ENCODE measurements at regions not wholly inside any gene's neighbourhood (a gene's known extent, or its start where the extent isn't known, plus 50 kb on each side); places are given as distances from the start of the nearest gene placed in this dataset.

DNA sequence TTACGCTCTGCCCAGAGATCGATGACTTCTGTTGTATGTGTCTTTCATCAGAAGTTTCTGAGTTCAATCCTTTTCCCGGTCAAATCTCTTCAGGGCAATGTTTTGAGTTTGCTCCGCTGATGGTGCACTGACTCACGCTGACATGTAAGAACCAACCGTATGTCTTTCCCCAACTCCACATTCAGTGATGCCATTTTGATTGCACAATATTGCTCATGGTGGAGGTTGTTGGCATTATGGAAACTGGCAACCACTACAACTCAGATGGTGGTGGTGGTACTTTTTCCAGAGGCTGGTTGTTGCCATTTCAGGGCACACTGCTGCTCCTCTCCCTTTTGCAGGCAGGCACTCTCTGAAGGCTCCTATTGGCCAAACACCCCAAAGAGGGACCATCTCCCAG is 751.5 kb downstream of the DCDC2C start:
- H3K4me2 ChIP-seq (ENCODE audit: control insufficient read depth, insufficient read depth) = no peak overlapping the region
- in situ Hi-C loops (cut with MboI) = no loop called here
- H3K79me2 ChIP-seq (ENCODE audit: control insufficient read depth, insufficient read depth, low read length) = no peaks in the 10 kb centered on the region
- H3K27me3 ChIP-seq (replicated peaks in 1 of 2; ENCODE audit: control insufficient read depth in 2 of 2, insufficient read depth in 2 of 2, low read length in 1 of 2) = no peaks in the 10 kb centered on the region
- no peak overlapping the region for H2AFZ ChIP-seq (ENCODE audit: control insufficient read depth, low read depth, low read length)
- FAIRE-seq = no peak
- intact Hi-C loops (cut with micrococcal nuclease; ENCODE audit: unreplicated experiment) = no loop called here
- H3K9ac ChIP-seq (ENCODE audit: control insufficient read depth, insufficient read depth, low read length) = no peak overlapping the region
- BruUV-seq (replicated peaks) = no TSS peak
- CTCF ChIA-PET = no interaction called here
- POLR2A ChIA-PET = no interaction called here
- no peaks in the 10 kb centered on the region for H4K20me1 ChIP-seq (ENCODE audit: control insufficient read depth, insufficient read depth)
- H3K36me3 ChIP-seq (ENCODE audit: control insufficient read depth in 2 of 2, insufficient read depth in 2 of 2, low read length in 1 of 2) = no peaks in the 10 kb centered on the region
- no peak for ATAC-seq
- no peaks in the 10 kb centered on the region for H3K4me1 ChIP-seq (ENCODE audit: control insufficient read depth, insufficient read depth, low read length)
- TF ChIP-seq YBX1 (IDR thresholded peaks at IDR 0.05) (no peak), RUNX3 (IDR thresholded peaks at IDR 0.05; ENCODE audit: low read length) (no peak)
- H3K9me3 ChIP-seq (replicated peaks; ENCODE audit: control insufficient read depth, insufficient read depth, low read length) = no peaks in the 10 kb centered on the region
- 42% methylated on average over 6 of the region's 6 CpGs for WGBS (ENCODE audit: insufficient coverage, insufficient replicate concordance, low lambda C conversion rate, missing lambda C conversion rate)
- SMC1A ChIA-PET (ENCODE audit: uncharacterized antibody, unreplicated experiment) = no interaction called here
- DNase-seq (ENCODE audit: low read depth, low spot score) = no peak
- RAD21 ChIA-PET (ENCODE audit: unreplicated experiment) = no interaction called here
- no peak overlapping the region for H3K4me3 ChIP-seq
- H3K27ac ChIP-seq (ENCODE audit: control insufficient read depth, insufficient read depth) = no peak overlapping the region

GRCh38 chr2:4455486-4456155 is 752.2 kb downstream of the DCDC2C start:
- Histone ChIP-seq H3K27me3 (replicated peaks in 1 of 2; ENCODE audit: control insufficient read depth in 2 of 2, insufficient read depth in 2 of 2, low read length in 1 of 2) (no peaks in the 10 kb centered on the region), H4K20me1 (ENCODE audit: control insufficient read depth, insufficient read depth) (no peaks in the 10 kb centered on the region), H3K4me3 (no peak overlapping the region), H3K79me2 (ENCODE audit: control insufficient read depth, insufficient read depth, low read length) (no peaks in the 10 kb centered on the region), H3K9ac (ENCODE audit: control insufficient read depth, insufficient read depth, low read length) (no peak overlapping the region), H3K4me1 (ENCODE audit: control insufficient read depth, insufficient read depth, low read length) (no peaks in the 10 kb centered on the region), H3K27ac (ENCODE audit: control insufficient read depth, insufficient read depth) (no peak overlapping the region), H3K4me2 (ENCODE audit: control insufficient read depth, insufficient read depth) (no peak overlapping the region), H2AFZ (ENCODE audit: control insufficient read depth, low read depth, low read length) (no peak overlapping the region), H3K36me3 (ENCODE audit: control insufficient read depth in 2 of 2, insufficient read depth in 2 of 2, low read length in 1 of 2) (no peaks in the 10 kb centered on the region), H3K9me3 (replicated peaks; ENCODE audit: control insufficient read depth, insufficient read depth, low read length) (no peaks in the 10 kb centered on the region)
- TF ChIP-seq STAT1 (conservative IDR thresholded peaks at IDR 0.05) (no peak), PKNOX1 (IDR thresholded peaks at IDR 0.05) (no peak), POU2F2 (IDR thresholded peaks at IDR 0.05; ENCODE audit: borderline replicate concordance, low read depth, low read length) (no peak), ZBED1 (IDR thresholded peaks at IDR 0.05; ENCODE audit: borderline replicate concordance) (no peak), IKZF1 (conservative IDR thresholded peaks at IDR 0.05) (no peak), CREM (IDR thresholded peaks at IDR 0.05; ENCODE audit: low read depth) (no peak), DPF2 (IDR thresholded peaks at IDR 0.05) (no peak), RAD51 (IDR thresholded peaks at IDR 0.05) (no peak)
- POLR2A ChIA-PET = no interaction called here
- RAD21 ChIA-PET (ENCODE audit: unreplicated experiment) = no interaction called here
- in situ Hi-C loops (cut with MboI) (no loop called here), intact Hi-C loops (cut with micrococcal nuclease; ENCODE audit: unreplicated experiment) (no loop called here)
- ATAC-seq (no peak), FAIRE-seq (no peak), DNase-seq (ENCODE audit: low read depth, low spot score) (no peak)
- SMC1A ChIA-PET (ENCODE audit: uncharacterized antibody, unreplicated experiment) = no interaction called here
- CTCF ChIA-PET = no interaction called here
- WGBS (ENCODE audit: insufficient coverage, insufficient replicate concordance, low lambda C conversion rate, missing lambda C conversion rate) = 43% methylated on average over 3 of the region's 3 CpGs
- no TSS peak for BruUV-seq (replicated peaks)

Measured in GM12878 (cell line).